Neural progenitor cell (in vitro differentiated cells): ENCODE measurements at regions not wholly inside any gene's neighbourhood (a gene's known extent, or its start where the extent isn't known, plus 50 kb on each side); places are given as distances from the start of the nearest gene placed in this dataset.

ENCODE experiments used
- DNase-seq: peaks from one replicate; pipeline ENCODE4 v3.0.0-alpha.2; 2016; ENCODE audit warnings: low spot score
- H2AFZ ChIP-seq: fragments of 200-600 bp; sonication (generic); replicated peaks from 2 replicates; pipeline ENCODE4 v1.6.1; 2016; ENCODE audit warnings: antibody characterized with exemption
- H3F3A ChIP-seq: fragments of 200-600 bp; sonication (generic); 2 replicates; pipeline ENCODE4 v1.6.1; 2016; ENCODE audit warnings: antibody characterized with exemption, low read depth
- H3K27ac ChIP-seq: fragments of 200-600 bp; sonication (generic); 2 replicates; pipeline ENCODE4 v1.5.1; 2016; ENCODE audit warnings: mild to moderate bottlenecking
- H3K27me3 ChIP-seq: fragments of 200-600 bp; sonication (generic); 2 replicates; pipeline ENCODE4 v1.6.1; 2016; ENCODE audit warnings: mild to moderate bottlenecking, moderate library complexity
- H3K36me3 ChIP-seq: fragments of 200-600 bp; sonication (generic); 2 replicates; pipeline ENCODE4 v1.5.1; 2016
- H3K4me1 ChIP-seq: fragments of 200-600 bp; sonication (generic); 2 replicates; pipeline ENCODE4 v1.6.1; 2016; ENCODE audit warnings: mixed run types
- H3K4me2 ChIP-seq: fragments of 200-600 bp; sonication (generic); 2 replicates; pipeline ENCODE4 v1.6.1; 2016
- H3K4me3 ChIP-seq: fragments of 200-600 bp; sonication (generic); 2 replicates; pipeline ENCODE4 v1.5.1; 2016
- H3K79me2 ChIP-seq: fragments of 200-600 bp; sonication (generic); 2 replicates; pipeline ENCODE4 v1.6.1; 2016; ENCODE audit warnings: low read depth
- H3K9ac ChIP-seq: fragments of 200-600 bp; sonication (generic); 2 replicates; pipeline ENCODE4 v1.6.1; 2016
- H3K9me3 ChIP-seq: fragments of 200-600 bp; sonication (generic); 2 replicates; pipeline ENCODE4 v1.5.1; 2016; ENCODE audit warnings: low read depth
- H4K20me1 ChIP-seq: fragments of 200-600 bp; sonication (generic); 2 replicates; pipeline ENCODE4 v1.6.1; 2016; ENCODE audit warnings: low read depth
- H3K27ac Mint-ChIP-seq: 3 replicates; pipeline ENCODE4 v1.8.0; 2021; ENCODE audit warnings: mixed read lengths
- H3K27me3 Mint-ChIP-seq: 2 replicates; pipeline ENCODE4 v1.8.0; 2022; ENCODE audit warnings: low read depth, mild to moderate bottlenecking, inconsistent platforms, moderate library complexity, mixed read lengths; ENCODE audit not compliant: insufficient read depth
- H3K36me3 Mint-ChIP-seq: 3 replicates; pipeline ENCODE4 v1.8.0; 2021; ENCODE audit warnings: mixed read lengths
- H3K4me1 Mint-ChIP-seq: 3 replicates; pipeline ENCODE4 v1.8.0; 2021; ENCODE audit warnings: mixed read lengths
- H3K4me3 Mint-ChIP-seq: 3 replicates; pipeline ENCODE4 v1.8.0; 2021; ENCODE audit warnings: mild to moderate bottlenecking, moderate library complexity, mixed read lengths
- H3K9me3 Mint-ChIP-seq: 3 replicates; pipeline ENCODE4 v1.8.0; 2020; ENCODE audit warnings: mixed read lengths
- CTCF ChIP-seq: fragments of 200-600 bp; sonication (generic); IDR thresholded peaks from 2 replicates; pipeline ENCODE4 v1.5.1; 2017; ENCODE audit warnings: antibody characterized with exemption, mild to moderate bottlenecking
- EZH2 ChIP-seq: fragments of 200-600 bp; sonication (generic); IDR thresholded peaks from 2 replicates; pipeline ENCODE4 v1.6.1; 2017; ENCODE audit warnings: antibody characterized with exemption, mild to moderate bottlenecking, moderate library complexity
- EZH2phosphoT487 ChIP-seq: fragments of 200-600 bp; sonication (generic); IDR thresholded peaks from 2 replicates; pipeline ENCODE4 v1.6.1; 2017; ENCODE audit warnings: antibody characterized with exemption

GRCh38 chr14:27506272-27506671 is 908.4 kb upstream of the NOVA1 start:
- H3F3A ChIP-seq: no peaks in the 10 kb centered on the region
- no peak overlapping the region for H3K4me3 ChIP-seq
- H3K27ac ChIP-seq: no peak overlapping the region
- no peak overlapping the region for H3K4me2 ChIP-seq
- H3K27me3 ChIP-seq: no peaks in the 10 kb centered on the region
- no peaks in the 10 kb centered on the region for H3K36me3 Mint-ChIP-seq
- no peak overlapping the region for H2AFZ ChIP-seq
- peaks cover 3% of the 10 kb centered on the region for H3K27me3 Mint-ChIP-seq
- no peak for TF ChIP-seq EZH2
- no peak for TF ChIP-seq CTCF
- no peak for TF ChIP-seq EZH2phosphoT487
- no peaks in the 10 kb centered on the region for H4K20me1 ChIP-seq
- no peak overlapping the region for H3K9ac ChIP-seq
- H3K4me3 Mint-ChIP-seq: no peak overlapping the region
- peaks cover 2% of the 10 kb centered on the region for H3K9me3 Mint-ChIP-seq
- H3K36me3 ChIP-seq: no peaks in the 10 kb centered on the region
- no peaks in the 10 kb centered on the region for H3K9me3 ChIP-seq
- H3K4me1 ChIP-seq: no peaks in the 10 kb centered on the region
- no peaks in the 10 kb centered on the region for H3K79me2 ChIP-seq
- H3K27ac Mint-ChIP-seq: no peak overlapping the region
- H3K4me1 Mint-ChIP-seq: no peaks in the 10 kb centered on the region
- DNase-seq: no peak

- peak; percentile 62 for DNase-seq
- Histone ChIP-seq H3K27me3 (no peaks in the 10 kb centered on the region), H3K4me3 (no peak overlapping the region), H3K27ac (no peak overlapping the region), H4K20me1 (no peaks in the 10 kb centered on the region), H3K4me2 (no peak overlapping the region), H3K79me2 (no peaks in the 10 kb centered on the region), H3K9me3 (peaks cover 5% of the 10 kb centered on the region), H3K9ac (no peak overlapping the region), H3F3A (no peaks in the 10 kb centered on the region), H2AFZ (peak overlapping the region; percentile 22), H3K36me3 (no peaks in the 10 kb centered on the region), H3K4me1 (no peaks in the 10 kb centered on the region)
- H3K9me3 Mint-ChIP-seq: peaks cover 12% of the 10 kb centered on the region
- TF ChIP-seq EZH2 (no peak), EZH2phosphoT487 (no peak), CTCF (peak; percentile 65)
- no peaks in the 10 kb centered on the region for H3K4me1 Mint-ChIP-seq
- H3K36me3 Mint-ChIP-seq: no peaks in the 10 kb centered on the region
- peaks cover 2% of the 10 kb centered on the region for H3K27me3 Mint-ChIP-seq
- H3K4me3 Mint-ChIP-seq: no peak overlapping the region
- H3K27ac Mint-ChIP-seq: peak overlapping the region; percentile 74
Measured at GRCh38 chr14:27528328-27528727, 930.5 kb upstream of the NOVA1 start.

GRCh38 chr14:27536748-27537147 is 938.9 kb upstream of the NOVA1 start:
- no peak overlapping the region for H3K4me2 ChIP-seq
- TF ChIP-seq EZH2phosphoT487 (no peak), EZH2 (no peak), CTCF (no peak)
- H3K79me2 ChIP-seq: no peaks in the 10 kb centered on the region
- H2AFZ ChIP-seq: no peak overlapping the region
- H3K27me3 ChIP-seq: no peaks in the 10 kb centered on the region
- H3K4me1 Mint-ChIP-seq: no peaks in the 10 kb centered on the region
- no peak overlapping the region for H3K27ac ChIP-seq
- no peak for DNase-seq
- H3K9me3 Mint-ChIP-seq: peaks cover 6% of the 10 kb centered on the region
- no peaks in the 10 kb centered on the region for H3K36me3 ChIP-seq
- H3K9ac ChIP-seq: no peak overlapping the region
- no peaks in the 10 kb centered on the region for H3K4me1 ChIP-seq
- H3K27ac Mint-ChIP-seq: no peak overlapping the region
- no peaks in the 10 kb centered on the region for H3K27me3 Mint-ChIP-seq
- no peaks in the 10 kb centered on the region for H3K36me3 Mint-ChIP-seq
- no peak overlapping the region for H3K4me3 Mint-ChIP-seq
- no peaks in the 10 kb centered on the region for H3K9me3 ChIP-seq
- no peaks in the 10 kb centered on the region for H4K20me1 ChIP-seq
- H3F3A ChIP-seq: no peaks in the 10 kb centered on the region
- no peak overlapping the region for H3K4me3 ChIP-seq

- Histone ChIP-seq H4K20me1 (no peaks in the 10 kb centered on the region), H3K9me3 (no peaks in the 10 kb centered on the region), H3K9ac (no peak overlapping the region), H3K4me3 (no peak overlapping the region), H3K79me2 (no peaks in the 10 kb centered on the region), H3K4me2 (no peak overlapping the region), H2AFZ (no peak overlapping the region), H3K36me3 (no peaks in the 10 kb centered on the region), H3K27me3 (no peaks in the 10 kb centered on the region), H3K4me1 (no peaks in the 10 kb centered on the region), H3K27ac (no peak overlapping the region), H3F3A (no peaks in the 10 kb centered on the region)
- no peak overlapping the region for H3K27ac Mint-ChIP-seq
- no peak overlapping the region for H3K4me3 Mint-ChIP-seq
- H3K36me3 Mint-ChIP-seq: no peaks in the 10 kb centered on the region
- no peak for DNase-seq
- TF ChIP-seq EZH2phosphoT487 (no peak), CTCF (no peak), EZH2 (no peak)
- H3K9me3 Mint-ChIP-seq: peaks cover 14% of the 10 kb centered on the region
- H3K27me3 Mint-ChIP-seq: no peaks in the 10 kb centered on the region
- no peaks in the 10 kb centered on the region for H3K4me1 Mint-ChIP-seq
Measured at GRCh38 chr14:27546111-27546510, 948.3 kb upstream of the NOVA1 start.
